ENCODE measurements at regions not wholly inside any gene's neighbourhood (a gene's known extent, or its start where the extent isn't known, plus 50 kb on each side); places are given as distances from the start of the nearest gene placed in this dataset.

DNA sequence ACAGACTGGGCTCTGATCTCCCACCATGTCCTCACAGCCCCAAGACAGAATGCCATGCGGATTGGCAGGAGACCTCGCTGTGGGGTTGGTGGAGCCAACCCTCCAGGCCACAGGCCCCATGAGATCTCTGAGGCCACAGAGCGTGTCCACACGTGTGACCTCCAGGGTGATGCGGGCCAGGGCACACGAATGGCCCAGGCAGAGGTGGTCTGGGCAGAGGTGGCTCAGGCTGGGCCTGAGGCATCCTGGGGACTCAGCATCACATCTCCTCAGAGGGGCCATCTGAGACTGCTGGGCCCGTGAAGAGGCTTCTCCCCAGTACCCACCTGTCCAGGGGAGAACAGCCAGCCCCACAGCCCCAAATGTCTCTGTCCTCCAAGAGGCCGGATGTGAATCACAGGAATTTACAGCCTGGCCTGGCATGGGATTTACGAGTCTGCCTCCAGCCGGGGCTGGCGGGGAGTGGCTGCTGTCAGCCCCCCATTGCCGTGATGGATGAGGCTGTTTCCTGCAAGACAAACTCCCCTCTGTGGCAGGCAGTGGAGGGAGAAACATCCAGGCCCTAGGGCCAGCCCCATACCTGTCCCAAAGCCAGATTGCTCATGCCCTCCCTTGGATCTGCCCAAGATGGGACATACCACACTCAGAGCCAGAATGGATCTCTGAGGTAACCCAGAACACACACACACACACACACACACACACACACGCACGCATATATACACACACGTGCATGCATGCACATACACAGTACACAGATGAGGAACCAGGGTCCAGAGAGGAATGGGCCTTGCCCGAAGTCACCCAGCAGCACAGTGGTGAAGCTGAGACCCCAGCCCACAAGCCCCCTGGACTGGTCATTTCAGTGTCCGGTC is 208.3 kb downstream of the TBC1D2B start:
- TF ChIP-seq, protein P1, sequence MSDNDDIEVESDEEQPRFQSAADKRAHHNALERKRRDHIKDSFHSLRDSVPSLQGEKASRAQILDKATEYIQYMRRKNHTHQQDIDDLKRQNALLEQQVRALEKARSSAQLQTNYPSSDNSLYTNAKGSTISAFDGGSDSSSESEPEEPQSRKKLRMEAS (IDR thresholded peaks at IDR 0.05; ENCODE audit: low read depth, low read length), result no peak
- no peak for TF ChIP-seq CTCF (IDR thresholded peaks at IDR 0.05; ENCODE audit: low read depth, low read length)
- no peak for TF ChIP-seq POLR2A (IDR thresholded peaks at IDR 0.05; ENCODE audit: extremely low read depth, insufficient read length)

Measured in NB4 (cell line).